Esophagus (tissue), 2 donors: ENCODE measurements at regions not wholly inside any gene's neighbourhood (a gene's known extent, or its start where the extent isn't known, plus 50 kb on each side); places are given as distances from the start of the nearest gene placed in this dataset.
"Not testable (repeated sequence)": the region's sequence is repeated elsewhere in the genome, so short reads cannot be mapped to it uniquely, and the experiment has no call there.

Source experiments
- H3K27ac ChIP-seq, 2 donors: one replicate each; pipeline ENCODE4 v1.5.1; 2013; ENCODE audit warnings: low read depth in 2 of 2, mild to moderate bottlenecking in 2 of 2, inconsistent platforms in 1 of 2, low read length in 1 of 2, moderate library complexity in 1 of 2
- H3K27me3 ChIP-seq, 2 donors: one replicate each; pipeline ENCODE4 v1.6.1; 2013; ENCODE audit warnings: low read length in 2 of 2, control low read depth in 1 of 2, mild to moderate bottlenecking in 1 of 2; ENCODE audit not compliant: insufficient read depth in 2 of 2, control insufficient read depth in 1 of 2
- H3K36me3 ChIP-seq, 2 donors: one replicate each; pipeline ENCODE4 v1.6.1; 2013; ENCODE audit warnings: low read length in 1 of 2; ENCODE audit not compliant: control insufficient read depth in 2 of 2, insufficient read depth in 2 of 2
- H3K4me1 ChIP-seq, 2 donors: one replicate each; pipeline ENCODE4 v1.6.1; 2013; ENCODE audit warnings: low read length in 1 of 2; ENCODE audit not compliant: control insufficient read depth in 2 of 2, insufficient read depth in 2 of 2
- H3K4me3 ChIP-seq, 2 donors: one replicate each; pipeline ENCODE4 v1.5.1; 2013; ENCODE audit warnings: low read length in 2 of 2, mild to moderate bottlenecking in 2 of 2, low read depth in 1 of 2, moderate library complexity in 1 of 2
- H3K9me3 ChIP-seq, 2 donors: one replicate each; pipeline ENCODE4 v1.6.1; 2013; ENCODE audit warnings: mild to moderate bottlenecking in 2 of 2, low read depth in 1 of 2, low read length in 1 of 2, moderate library complexity in 1 of 2; ENCODE audit not compliant: control insufficient read depth in 2 of 2, insufficient read depth in 1 of 2
- WGBS, 2 donors: extraction: QIAGEN DNeasy Blood & Tissue Kit; methylation state at CpG; one replicate each; pipeline ENCODE4 v1.1.7; 2013; 5-methylcytosine and 5-hydroxymethylcytosine counted together
- donor health status: healthy with polysubstance abuse.
- donor health status: Bipolar disorder and iron deficiency.

DNA sequence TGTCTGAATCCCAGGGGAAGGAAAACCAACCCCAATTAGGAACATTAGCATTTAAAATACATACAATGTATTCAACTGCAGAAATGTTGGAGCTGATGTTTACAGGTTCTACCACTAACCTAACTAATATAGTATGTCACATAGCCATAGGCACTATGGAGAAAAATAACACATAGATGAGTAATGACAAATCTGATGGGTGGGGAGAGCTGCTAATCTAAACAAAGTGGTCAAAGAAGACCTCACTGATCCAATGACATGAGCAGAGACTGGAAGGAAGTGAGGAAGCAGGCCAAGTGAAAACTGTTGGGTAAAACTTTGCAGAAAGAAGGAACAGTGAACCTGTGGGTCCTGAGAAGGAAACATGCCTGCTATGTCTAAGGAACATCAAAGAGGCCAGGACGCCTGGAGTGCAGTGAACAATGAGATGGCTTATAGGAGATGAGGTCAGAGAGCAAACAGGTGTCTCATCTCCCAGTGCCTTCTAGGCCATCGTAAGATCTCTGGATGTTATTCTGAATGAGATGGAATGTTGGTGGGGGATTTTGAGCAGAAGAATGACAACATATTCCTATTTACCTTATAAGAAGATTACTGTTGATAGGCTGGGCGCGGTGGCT, 135.7 kb downstream of the ALDH8A1 start:
- H3K36me3 ChIP-seq = no peaks in the 10 kb centered on the region

DNA sequence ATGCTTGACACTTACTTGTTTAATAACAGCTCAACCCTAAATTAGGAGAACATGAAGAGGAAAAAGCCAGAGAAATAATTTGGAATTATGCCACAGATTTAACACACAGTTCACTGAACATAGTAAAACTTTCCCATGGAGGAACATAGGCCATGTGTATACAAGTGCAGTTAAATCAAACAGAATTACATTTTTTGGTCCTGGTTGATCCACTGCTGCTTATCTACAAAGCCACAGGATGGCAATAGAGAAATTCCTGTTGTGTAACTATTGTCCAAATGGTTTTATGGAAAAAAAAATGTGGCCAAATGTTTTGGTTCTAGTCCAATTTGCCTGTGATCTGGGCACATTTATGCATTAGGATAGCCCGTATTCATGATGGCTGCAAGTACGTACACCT, 136.8 kb downstream of the ALDH8A1 start:
- Histone ChIP-seq H3K27ac (no peak overlapping the region), H3K4me1 (peaks cover 2% of the 10 kb centered on the region in 2 donors), H3K27me3 (no peaks in the 10 kb centered on the region), H3K36me3 (no peaks in the 10 kb centered on the region), H3K4me3 (no peak overlapping the region), H3K9me3 (no peaks in the 10 kb centered on the region)
- 92 to 94% methylated on average over 2 of the region's 2 CpGs for WGBS, 2 donors

More for the DNA sequence above, 135.7 kb downstream of the ALDH8A1 start:
- peaks cover 2% of the 10 kb centered on the region in 2 donors for H3K4me1 ChIP-seq
- no peaks in the 10 kb centered on the region for H3K27me3 ChIP-seq
- 83 to 86% methylated on average over 4 of the region's 4 CpGs for WGBS, 2 donors
- no peak overlapping the region for H3K4me3 ChIP-seq
- H3K9me3 ChIP-seq = no peaks in the 10 kb centered on the region
- peak overlapping the region in 1 of 2 donors; percentile 9 for H3K27ac ChIP-seq

DNA sequence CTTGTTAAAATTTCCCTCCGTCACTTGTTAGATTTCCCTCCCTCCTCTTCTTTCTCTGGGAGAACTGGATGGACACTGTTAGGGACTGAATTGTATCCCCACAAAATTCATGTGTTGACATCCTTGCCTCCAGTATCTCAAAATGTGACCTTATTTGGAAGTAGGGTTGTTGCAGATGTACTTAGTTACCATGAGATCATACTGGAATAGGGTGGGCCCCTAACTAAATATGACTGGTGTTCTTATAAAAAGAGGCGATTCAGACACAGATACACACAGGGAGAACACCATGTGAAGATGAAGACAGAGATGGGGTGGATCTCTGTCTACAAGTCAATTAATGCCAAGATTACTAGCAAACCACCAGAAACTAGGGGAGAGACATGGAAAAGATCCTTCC, 139.5 kb downstream of the ALDH8A1 start:
- Histone ChIP-seq H3K36me3 (no peaks in the 10 kb centered on the region), H3K27me3 (no peaks in the 10 kb centered on the region), H3K9me3 (no peaks in the 10 kb centered on the region), H3K27ac (no peak overlapping the region), H3K4me3 (no peak overlapping the region), H3K4me1 (peaks cover 0 to 2% of the 10 kb centered on the region in 2 donors)
- WGBS, 2 donors = 92 to 94% methylated on average over 2 of the region's 2 CpGs

DNA sequence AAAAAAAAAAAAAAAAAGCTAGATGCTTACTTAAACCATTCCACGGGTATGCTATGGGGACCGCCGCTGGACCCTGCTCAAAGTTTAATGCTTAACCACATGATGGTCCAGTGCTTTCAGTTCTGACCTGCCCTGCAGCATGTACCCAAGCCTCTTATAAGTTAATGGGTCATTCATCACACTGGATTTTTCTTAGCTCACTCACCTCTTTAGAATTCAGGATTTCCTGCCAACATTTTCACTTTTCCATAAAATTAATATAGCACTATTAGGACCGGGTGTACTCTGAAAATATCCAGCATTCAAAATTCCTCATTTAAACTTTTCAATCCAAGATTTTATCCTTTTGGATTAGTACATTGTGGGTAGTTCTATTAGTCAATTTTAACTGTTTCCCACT, 140.8 kb downstream of the ALDH8A1 start:
- H3K4me3 ChIP-seq = no peak overlapping the region
- no peaks in the 10 kb centered on the region for H3K36me3 ChIP-seq
- H3K27ac ChIP-seq = no peak overlapping the region
- no peaks in the 10 kb centered on the region for H3K27me3 ChIP-seq
- H3K4me1 ChIP-seq = no peaks in the 10 kb centered on the region
- H3K9me3 ChIP-seq = no peaks in the 10 kb centered on the region
- 71% methylated on average over 4 of the region's 4 CpGs for WGBS, 2 donors

DNA sequence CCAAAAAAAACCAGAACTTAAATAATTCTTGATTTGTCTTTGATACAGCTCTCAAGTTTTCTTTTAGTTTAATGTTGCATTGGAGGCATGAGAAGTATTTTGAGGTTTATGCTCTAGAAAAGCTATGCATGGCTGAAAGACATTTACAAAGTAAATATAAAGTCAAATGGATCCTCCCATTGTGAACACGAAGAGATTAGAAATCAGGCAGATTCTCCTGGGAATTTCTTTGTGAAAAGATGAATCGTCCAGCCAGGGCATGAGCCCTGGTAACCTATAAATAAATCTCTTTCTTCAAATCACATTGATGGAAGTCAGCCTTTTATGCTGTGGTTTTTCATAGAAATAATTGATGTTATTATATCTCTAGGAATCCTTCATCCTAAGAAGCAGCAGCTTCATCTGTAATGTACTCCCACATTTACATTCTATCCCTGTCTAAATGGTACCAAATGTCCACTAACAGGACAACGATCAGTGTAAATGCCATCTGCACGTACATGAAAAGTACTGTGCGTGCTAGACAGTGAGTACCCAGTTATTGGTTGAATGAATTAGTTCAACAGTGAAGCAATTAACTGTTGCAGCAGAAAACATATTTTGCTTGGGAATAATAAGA, 143.6 kb downstream of the ALDH8A1 start:
- Histone ChIP-seq H3K36me3 (no peaks in the 10 kb centered on the region), H3K4me1 (no peaks in the 10 kb centered on the region), H3K9me3 (no peaks in the 10 kb centered on the region), H3K4me3 (no peak overlapping the region), H3K27ac (no peak overlapping the region), H3K27me3 (no peaks in the 10 kb centered on the region)
- 69 to 70% methylated on average over 5 of the region's 5 CpGs for WGBS, 2 donors

DNA sequence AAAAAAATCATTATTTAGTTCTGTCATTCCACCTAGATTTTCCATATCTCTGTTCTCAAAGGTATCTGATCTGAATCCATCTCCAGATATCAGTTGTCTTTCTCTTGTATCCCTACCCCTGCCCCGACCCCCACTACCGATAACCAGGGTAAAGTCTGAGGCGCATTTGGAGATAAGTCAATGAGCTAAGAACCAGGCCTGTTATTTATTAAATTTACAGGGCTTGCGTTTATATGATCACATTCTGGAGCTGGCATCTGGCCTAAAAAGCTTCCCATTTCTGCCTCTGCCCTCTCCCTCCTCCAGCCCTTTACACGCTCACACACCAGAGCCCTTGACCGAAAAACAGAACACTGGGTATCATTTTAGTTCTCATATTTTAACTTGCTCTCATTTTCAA, 144.7 kb downstream of the ALDH8A1 start:
- Histone ChIP-seq H3K27ac (no peak overlapping the region), H3K4me1 (no peaks in the 10 kb centered on the region), H3K4me3 (no peak overlapping the region), H3K36me3 (no peaks in the 10 kb centered on the region), H3K9me3 (no peaks in the 10 kb centered on the region), H3K27me3 (no peaks in the 10 kb centered on the region)
- 63 to 82% methylated on average over 6 of the region's 6 CpGs for WGBS, 2 donors

DNA sequence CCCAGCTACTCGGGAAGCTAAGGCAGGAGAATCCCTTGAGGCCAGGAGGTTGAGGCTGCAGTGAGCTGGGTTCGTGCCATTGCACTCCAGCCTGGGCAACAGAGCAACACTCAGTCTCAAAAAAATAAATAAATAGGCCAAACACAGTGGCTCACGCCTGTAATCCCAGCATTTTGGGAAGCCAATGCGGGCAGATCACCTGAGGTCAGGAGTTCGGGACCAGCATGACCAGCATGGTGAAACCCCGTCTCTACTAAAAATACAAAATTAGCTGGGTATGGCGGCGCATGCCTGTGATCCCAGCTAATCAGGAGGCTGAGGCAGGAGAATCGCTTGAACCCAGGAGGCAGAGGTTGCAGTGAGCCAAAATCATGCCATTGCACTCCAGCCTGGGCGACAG, 145.6 kb downstream of the ALDH8A1 start:
- H3K4me1 ChIP-seq, H3K9me3 ChIP-seq, H3K27me3 ChIP-seq, H3K27ac ChIP-seq, H3K4me3 ChIP-seq, H3K36me3 ChIP-seq: not testable (repeated sequence)
- 92 to 94% methylated on average over 10 of the region's 10 CpGs for WGBS, 2 donors

DNA sequence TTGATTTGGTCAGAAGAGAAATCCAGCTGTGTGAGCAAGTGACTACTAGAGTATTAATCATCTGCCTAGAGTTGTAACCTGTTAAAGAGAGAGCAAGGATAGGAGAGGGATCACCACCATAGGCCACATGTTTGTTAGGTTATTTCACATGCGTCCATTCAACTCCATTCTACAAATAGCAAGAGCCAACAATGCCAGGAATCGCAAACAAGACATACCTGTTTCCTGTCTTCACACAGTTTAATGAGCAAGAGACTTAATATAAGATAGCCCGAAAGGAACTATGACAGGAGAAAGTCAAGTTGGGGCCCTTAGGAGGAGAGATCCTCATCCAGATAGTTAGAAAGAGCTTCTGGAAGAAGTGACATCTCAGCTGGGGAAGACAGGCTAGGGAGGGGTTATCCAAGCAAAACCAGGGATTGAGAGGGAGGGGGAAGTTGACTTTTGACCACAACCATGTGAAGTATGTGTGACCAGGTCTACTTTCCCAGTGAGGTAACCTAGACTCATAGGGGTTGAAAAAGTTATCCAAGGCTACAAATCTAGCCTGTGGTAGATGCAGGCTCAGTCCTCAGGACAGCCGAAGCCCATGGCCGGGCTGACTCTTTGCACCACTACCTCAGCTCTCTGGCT, 147.4 kb downstream of the ALDH8A1 start:
- 72% methylated on average over 5 of the region's 5 CpGs for WGBS, 2 donors
- Histone ChIP-seq H3K4me3 (no peak overlapping the region), H3K36me3 (no peaks in the 10 kb centered on the region), H3K27me3 (no peaks in the 10 kb centered on the region), H3K4me1 (no peaks in the 10 kb centered on the region), H3K27ac (no peak overlapping the region), H3K9me3 (no peaks in the 10 kb centered on the region)

DNA sequence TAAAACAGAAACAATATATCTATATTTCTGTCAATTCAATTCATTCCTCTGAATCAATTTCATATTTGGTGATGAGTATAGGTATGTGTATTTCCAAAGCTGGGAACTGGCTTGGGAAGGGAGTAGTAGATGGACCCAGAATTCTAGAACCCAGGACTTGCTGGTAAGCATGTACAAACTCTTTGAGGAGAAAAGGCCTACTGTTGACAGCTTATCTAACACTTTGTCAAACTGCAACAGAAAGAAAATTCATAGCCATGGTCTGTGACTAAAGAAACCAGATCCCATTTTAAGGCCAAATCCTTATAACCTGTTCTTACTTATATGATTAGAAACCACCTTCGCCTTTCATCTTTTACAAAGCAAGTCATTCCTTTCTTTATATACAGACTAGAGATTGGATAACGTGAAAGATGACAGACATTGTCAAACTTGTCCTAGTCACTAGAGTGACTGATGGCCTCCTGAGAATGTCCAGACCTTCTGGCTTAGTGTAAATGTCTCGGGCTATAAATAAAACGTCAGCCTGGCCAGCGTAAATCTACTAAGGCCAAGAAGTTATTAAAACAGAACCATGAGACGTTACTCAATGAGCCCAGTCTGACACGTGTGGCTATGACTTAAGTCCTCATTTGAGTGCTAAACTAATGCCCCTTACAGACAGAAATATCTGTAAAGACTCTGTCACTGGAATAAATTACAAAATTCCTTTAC, 152.3 kb downstream of the ALDH8A1 start:
- no peak overlapping the region for H3K4me3 ChIP-seq
- H3K27me3 ChIP-seq = no peaks in the 10 kb centered on the region
- H3K9me3 ChIP-seq = no peaks in the 10 kb centered on the region
- no peak overlapping the region for H3K27ac ChIP-seq
- H3K4me1 ChIP-seq = no peaks in the 10 kb centered on the region
- no peaks in the 10 kb centered on the region for H3K36me3 ChIP-seq
- 75 to 78% methylated on average over 7 of the region's 7 CpGs for WGBS, 2 donors
